Thyroid gland (tissue), 4 donors: ENCODE measurements at regions not wholly inside any gene's neighbourhood (a gene's known extent, or its start where the extent isn't known, plus 50 kb on each side); places are given as distances from the start of the nearest gene placed in this dataset.

Experiments used
- DNase-seq, 2 donors: peaks; one replicate each; pipeline ENCODE4 v3.0.0-alpha.2; 2019
- H3K27ac ChIP-seq, 3 donors: fragments of 200-600 bp; sonication (generic); 1 replicate in 2 of 3; 2 replicates in 1 of 3; pipeline ENCODE4 v1.5.1; 2016 to 2019; ENCODE audit warnings: mild to moderate bottlenecking in 1 of 3, moderate library complexity in 1 of 3
- H3K27me3 ChIP-seq: fragments of 200-600 bp; sonication (generic); one replicate; pipeline ENCODE4 v1.5.1; 2019
- H3K36me3 ChIP-seq, 2 donors: fragments of 200-600 bp; sonication (generic); one replicate each; pipeline ENCODE4 v1.5.1; 2016 to 2019
- H3K4me1 ChIP-seq, 2 donors: fragments of 200-600 bp; sonication (generic); one replicate each; pipeline ENCODE4 v1.5.1; 2017 to 2019
- H3K4me3 ChIP-seq, 3 donors: fragments of 200-600 bp; sonication (generic); replicated peaks in 1 of 3; 1 replicate in 2 of 3; 2 replicates in 1 of 3; pipeline ENCODE4 v1.5.1; 2016; ENCODE audit warnings: mild to moderate bottlenecking in 1 of 3
- H3K9me3 ChIP-seq: fragments of 200-600 bp; sonication (generic); one replicate; pipeline ENCODE4 v1.5.1; 2017
- POLR2A ChIP-seq, 2 donors: fragments of 450-650 bp; IDR thresholded peaks; one replicate each; pipeline ENCODE4 v1.6.1; 2017; ENCODE audit warnings: antibody characterized with exemption in 2 of 2, mild to moderate bottlenecking in 2 of 2, moderate library complexity in 1 of 2
- WGBS, 2 donors: methylation state at CpG; one replicate each; pipeline ENCODE4 v1.1.5; 2017; 5-methylcytosine and 5-hydroxymethylcytosine counted together
- intact Hi-C: fragments of 100-400 bp; cut with DNase I; formaldehyde crosslinking; loops from one replicate; pipeline ENCODE4 v1.15.1; 2023
- TF ChIP-seq, protein P1 (sequence below), 6 experiments: fragments of 200-600 bp in 3 of 6; fragments of 450-650 bp in 3 of 6; sonication (generic) in 3 of 6; IDR thresholded peaks; one replicate each; pipeline ENCODE4 v1.5.1; 2016 to 2019; ENCODE audit warnings: antibody characterized with exemption in 6 of 6, mild to moderate bottlenecking in 2 of 6, inconsistent platforms in 1 of 6, moderate library complexity in 1 of 6

DNA sequence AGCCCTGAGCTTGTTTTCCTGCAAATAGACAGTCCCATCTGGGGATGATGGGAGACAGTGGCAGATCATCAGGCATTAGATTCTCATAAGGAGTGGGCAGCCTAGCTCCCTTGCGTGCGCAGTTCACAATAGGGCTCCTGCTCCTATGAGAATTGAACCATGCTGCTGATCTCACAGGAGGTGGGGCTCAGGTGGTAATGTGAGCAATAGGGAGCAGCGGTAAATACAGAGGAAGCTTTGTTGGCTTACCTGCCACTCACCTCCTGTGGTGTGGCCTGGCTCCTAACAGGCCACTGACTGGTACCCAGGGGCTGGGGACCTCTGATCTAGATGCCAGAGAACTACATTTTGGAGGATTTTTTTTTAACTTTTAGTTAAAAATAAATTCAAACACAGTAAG is 434.8 kb upstream of the MKI67 start:
- TF ChIP-seq, protein P1, sequence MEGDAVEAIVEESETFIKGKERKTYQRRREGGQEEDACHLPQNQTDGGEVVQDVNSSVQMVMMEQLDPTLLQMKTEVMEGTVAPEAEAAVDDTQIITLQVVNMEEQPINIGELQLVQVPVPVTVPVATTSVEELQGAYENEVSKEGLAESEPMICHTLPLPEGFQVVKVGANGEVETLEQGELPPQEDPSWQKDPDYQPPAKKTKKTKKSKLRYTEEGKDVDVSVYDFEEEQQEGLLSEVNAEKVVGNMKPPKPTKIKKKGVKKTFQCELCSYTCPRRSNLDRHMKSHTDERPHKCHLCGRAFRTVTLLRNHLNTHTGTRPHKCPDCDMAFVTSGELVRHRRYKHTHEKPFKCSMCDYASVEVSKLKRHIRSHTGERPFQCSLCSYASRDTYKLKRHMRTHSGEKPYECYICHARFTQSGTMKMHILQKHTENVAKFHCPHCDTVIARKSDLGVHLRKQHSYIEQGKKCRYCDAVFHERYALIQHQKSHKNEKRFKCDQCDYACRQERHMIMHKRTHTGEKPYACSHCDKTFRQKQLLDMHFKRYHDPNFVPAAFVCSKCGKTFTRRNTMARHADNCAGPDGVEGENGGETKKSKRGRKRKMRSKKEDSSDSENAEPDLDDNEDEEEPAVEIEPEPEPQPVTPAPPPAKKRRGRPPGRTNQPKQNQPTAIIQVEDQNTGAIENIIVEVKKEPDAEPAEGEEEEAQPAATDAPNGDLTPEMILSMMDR (IDR thresholded peaks at IDR 0.05): no peak
- no peak for TF ChIP-seq POLR2A (IDR thresholded peaks at IDR 0.05)
- Histone ChIP-seq H3K27ac (no peak overlapping the region), H3K9me3 (no peaks in the 10 kb centered on the region), H3K4me1 (no peaks in the 10 kb centered on the region), H3K36me3 (no peaks in the 10 kb centered on the region), H3K27me3 (no peaks in the 10 kb centered on the region), H3K4me3 (no peak overlapping the region)
- 92 to 100% methylated on average over 3 of the region's 3 CpGs for WGBS, 2 donors
- intact Hi-C loops: no loop called here
- DNase-seq: no peak

DNA sequence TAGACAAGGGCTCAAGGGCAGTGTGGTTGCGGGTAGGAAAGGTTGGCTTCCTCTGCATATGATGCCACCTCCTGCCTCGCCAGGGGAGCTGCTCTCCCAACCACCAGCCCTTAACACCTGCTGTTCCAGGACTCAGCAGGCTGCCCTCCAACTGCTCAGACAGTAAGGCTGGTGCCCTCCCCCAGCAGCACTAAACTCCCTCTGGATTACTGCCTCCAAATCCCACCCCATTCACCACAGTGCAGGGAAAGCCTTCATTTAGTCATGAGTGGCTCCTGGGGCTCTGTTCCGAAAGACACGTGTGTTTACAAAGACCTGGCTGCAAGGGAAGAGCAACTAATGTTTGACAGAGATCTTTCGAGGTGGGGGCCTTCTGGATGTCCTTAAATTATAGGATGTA is 437.2 kb upstream of the MKI67 start:
- Histone ChIP-seq H3K27ac (no peak overlapping the region), H3K9me3 (no peaks in the 10 kb centered on the region), H3K36me3 (no peaks in the 10 kb centered on the region), H3K27me3 (no peaks in the 10 kb centered on the region), H3K4me1 (no peaks in the 10 kb centered on the region), H3K4me3 (no peak overlapping the region)
- TF ChIP-seq POLR2A (IDR thresholded peaks at IDR 0.05): no peak
- 80 to 91% methylated on average over 5 of the region's 5 CpGs for WGBS, 2 donors
- intact Hi-C loops: no loop called here
- DNase-seq: no peak

DNA sequence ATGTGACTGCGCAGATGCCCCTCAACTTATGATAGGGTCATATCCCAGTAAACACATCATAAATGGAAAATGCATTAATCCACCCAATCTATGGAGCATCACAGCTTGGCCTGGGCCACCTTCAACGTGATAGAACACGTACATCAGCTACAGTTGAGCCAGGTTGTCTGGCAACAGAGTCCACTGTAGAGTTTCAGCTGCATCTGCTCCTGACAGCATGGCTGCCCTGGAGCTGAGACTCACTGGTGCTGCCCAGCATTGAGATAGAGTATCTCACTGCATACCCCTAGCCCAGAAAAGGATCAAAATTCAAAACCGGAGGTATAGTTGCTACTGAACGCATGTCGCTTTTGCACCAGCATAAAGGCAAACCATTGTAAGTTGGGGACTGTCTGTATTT is 437.7 kb upstream of the MKI67 start:
- TF ChIP-seq POLR2A (IDR thresholded peaks at IDR 0.05): no peak
- TF ChIP-seq, protein P1 (IDR thresholded peaks at IDR 0.05): no peak
- 88% methylated on average over 6 of the region's 6 CpGs for WGBS, 2 donors

DNA sequence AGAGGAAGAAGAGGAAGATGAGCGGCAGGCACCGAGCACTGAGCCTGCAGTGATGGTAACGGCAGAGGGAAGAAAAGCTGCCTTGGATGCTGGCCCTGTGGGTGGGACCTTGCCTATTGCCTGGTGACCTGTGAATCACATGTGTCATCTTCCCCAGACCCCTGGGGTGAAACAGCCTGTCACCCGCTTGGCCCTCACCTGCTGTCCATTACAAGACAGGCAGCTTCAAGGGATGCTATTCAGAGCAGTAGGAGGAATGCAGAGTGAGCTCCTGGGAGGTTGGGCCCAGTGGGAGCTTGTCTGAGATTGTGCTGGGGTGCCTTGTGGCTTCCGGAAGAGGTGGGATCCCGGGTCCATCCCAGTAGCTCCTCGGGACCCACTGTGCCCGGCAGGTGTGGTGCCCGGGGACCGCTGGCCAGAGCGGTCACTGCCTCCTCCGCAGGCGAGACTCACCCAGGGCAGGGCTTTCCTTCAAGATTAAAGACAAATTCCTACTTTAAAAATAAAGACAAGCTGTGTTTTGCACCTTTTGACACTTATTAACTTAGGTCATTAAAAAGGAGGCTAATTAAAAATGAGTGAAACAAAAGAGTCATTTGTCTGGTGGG is 440.2 kb upstream of the MKI67 start:
- TF ChIP-seq, protein P1 (IDR thresholded peaks at IDR 0.05): no peak
- no peak for TF ChIP-seq POLR2A (IDR thresholded peaks at IDR 0.05)
- no peaks in the 10 kb centered on the region for H3K36me3 ChIP-seq
- DNase-seq: no peak
- H3K27ac ChIP-seq: no peak overlapping the region
- H3K9me3 ChIP-seq: no peaks in the 10 kb centered on the region
- no peaks in the 10 kb centered on the region for H3K27me3 ChIP-seq
- no peak overlapping the region for H3K4me3 ChIP-seq
- H3K4me1 ChIP-seq: no peaks in the 10 kb centered on the region
- intact Hi-C loops: no loop called here
- WGBS, 2 donors: 87 to 91% methylated on average over 13 of the region's 13 CpGs

More for the DNA sequence above, 437.7 kb upstream of the MKI67 start:
- Histone ChIP-seq H3K27ac (no peak overlapping the region), H3K4me3 (no peak overlapping the region), H3K9me3 (no peaks in the 10 kb centered on the region), H3K36me3 (no peaks in the 10 kb centered on the region), H3K27me3 (no peaks in the 10 kb centered on the region), H3K4me1 (no peaks in the 10 kb centered on the region)
- DNase-seq: no peak
- intact Hi-C loops: no loop called here

DNA sequence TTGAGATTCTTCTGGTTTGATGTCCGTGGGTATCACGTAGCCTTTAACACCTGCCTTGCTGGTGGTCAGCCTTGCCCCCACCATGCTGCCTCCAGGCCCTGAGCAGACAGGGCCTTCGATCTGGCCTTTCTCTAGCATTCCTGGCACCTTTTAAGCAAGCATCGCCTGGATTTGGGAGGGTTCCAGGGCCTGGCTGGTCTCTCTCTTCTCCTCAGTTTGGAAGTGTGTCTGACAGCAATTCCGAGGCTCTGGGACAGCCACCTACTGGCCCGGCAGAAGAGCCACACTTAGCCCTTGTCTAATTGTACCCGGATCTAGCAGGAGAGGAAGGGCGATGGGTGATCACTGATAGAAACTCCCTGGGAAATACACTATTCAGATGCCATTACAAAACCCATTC is 441.3 kb upstream of the MKI67 start:
- no peak overlapping the region for H3K27ac ChIP-seq
- WGBS, 2 donors: 54 to 61% methylated on average over 8 of the region's 8 CpGs
- H3K9me3 ChIP-seq: no peaks in the 10 kb centered on the region
- H3K36me3 ChIP-seq: no peaks in the 10 kb centered on the region
- no peak overlapping the region for H3K4me3 ChIP-seq
- DNase-seq: no peak
- no peaks in the 10 kb centered on the region for H3K4me1 ChIP-seq
- intact Hi-C loops: no loop called here
- TF ChIP-seq, protein P1 (IDR thresholded peaks at IDR 0.05): no peak
- TF ChIP-seq POLR2A (IDR thresholded peaks at IDR 0.05): no peak
- no peaks in the 10 kb centered on the region for H3K27me3 ChIP-seq
